Lung (tissue), 11 donors: ENCODE measurements at regions not wholly inside any gene's neighbourhood (a gene's known extent, or its start where the extent isn't known, plus 50 kb on each side); places are given as distances from the start of the nearest gene placed in this dataset.

Source experiments
- ATAC-seq: fragments of 200-7000 bp; cut with Tn5 transposase; one replicate; pipeline ENCODE4 v1.9.1; 2020; ENCODE audit warnings: moderate number of reproducible peaks; ENCODE audit not compliant: insufficient read depth, low FRiP score
- DNase-seq, 3 donors: peaks; one replicate each; pipeline ENCODE4 v3.0.0-alpha.2; 2013 to 2017
- H3K27ac ChIP-seq, 2 donors: one replicate each; pipeline ENCODE4 v1.5.1; 2013; ENCODE audit warnings: mild to moderate bottlenecking in 2 of 2, moderate library complexity in 2 of 2, control low read depth in 1 of 2, inconsistent platforms in 1 of 2, low read depth in 1 of 2, low read length in 1 of 2
- H3K27me3 ChIP-seq, 3 donors: one replicate each; pipeline ENCODE4 v1.5.1; 2013; ENCODE audit warnings: low read length in 2 of 3; ENCODE audit not compliant: control insufficient read depth in 3 of 3, insufficient read depth in 3 of 3
- H3K36me3 ChIP-seq, 4 donors: one replicate each; pipeline ENCODE4 v1.5.1; 2013; ENCODE audit warnings: low read length in 4 of 4, mild to moderate bottlenecking in 1 of 4, moderate library complexity in 1 of 4; ENCODE audit not compliant: control insufficient read depth in 4 of 4, insufficient read depth in 4 of 4
- H3K4me1 ChIP-seq, 5 donors: one replicate each; pipeline ENCODE4 v1.5.1; 2013; ENCODE audit warnings: low read length in 5 of 5, mild to moderate bottlenecking in 2 of 5, moderate library complexity in 1 of 5; ENCODE audit not compliant: control insufficient read depth in 5 of 5, insufficient read depth in 5 of 5
- H3K4me3 ChIP-seq: one replicate; pipeline ENCODE4 v1.5.1; 2013; ENCODE audit warnings: mild to moderate bottlenecking, control low read depth, moderate library complexity
- H3K9ac ChIP-seq, 2 donors: one replicate each; pipeline ENCODE4 v1.5.1; 2013; ENCODE audit warnings: low read length in 2 of 2, control low read depth in 1 of 2; ENCODE audit not compliant: insufficient read depth in 1 of 2
- H3K9me3 ChIP-seq, 4 donors: one replicate each; pipeline ENCODE4 v1.5.1; 2013; ENCODE audit warnings: low read length in 3 of 4, mild to moderate bottlenecking in 1 of 4, moderate library complexity in 1 of 4; ENCODE audit not compliant: control insufficient read depth in 4 of 4, insufficient read depth in 3 of 4
- WGBS, 2 donors: extraction: QIAGEN DNeasy Blood & Tissue Kit; methylation state at CpG; one replicate each; pipeline ENCODE4 v1.1.7; 2013; 5-methylcytosine and 5-hydroxymethylcytosine counted together
- TF ChIP-seq, protein P1 (sequence below): IDR thresholded peaks from 2 replicates; pipeline ENCODE4 v1.5.1; 2012; ENCODE audit warnings: mild to moderate bottlenecking; ENCODE audit errors: control extremely low read depth, extremely low read depth
- donor health status: control.
- donor health status: control.
- donor health status: Bipolar disorder and iron deficiency.
- donor health status: healthy.
- donor health status: DM: yes; HTN: yes; CAD: no.

DNA sequence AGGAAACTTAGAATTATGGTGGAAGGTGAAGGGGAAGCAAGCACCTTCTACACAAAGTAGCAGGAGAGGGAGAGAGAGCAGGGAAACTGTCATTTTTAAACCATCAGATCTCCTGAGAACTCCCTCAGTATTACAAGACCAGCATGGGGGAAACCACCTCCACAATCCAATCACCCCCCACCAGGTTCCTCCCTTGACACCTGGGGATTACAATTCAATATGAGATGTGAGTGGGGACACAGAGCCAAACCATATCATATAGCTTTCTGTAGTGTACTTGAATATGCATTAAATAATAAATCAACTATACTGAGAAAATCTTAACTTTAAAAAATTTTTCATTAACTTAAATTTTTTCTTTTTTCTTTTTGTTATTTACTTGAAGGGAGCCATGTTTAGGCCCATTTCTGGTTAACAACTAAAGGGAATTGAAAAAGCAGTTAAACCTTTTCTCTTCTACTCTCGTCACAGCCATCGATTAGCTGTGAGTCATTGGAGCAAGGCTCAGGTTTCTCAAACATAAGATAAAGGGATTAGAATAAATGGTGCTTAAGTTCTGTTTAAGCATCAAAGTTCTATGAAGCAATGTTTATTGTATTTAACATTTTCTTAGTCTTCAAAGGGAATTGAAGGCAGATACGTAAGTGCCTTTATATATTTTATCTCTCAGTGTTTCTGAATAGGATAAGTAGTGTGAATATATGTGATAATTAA is 72.2 kb upstream of the DPT start:
- H3K27me3 ChIP-seq = no peaks in the 10 kb centered on the region
- H3K9me3 ChIP-seq = no peaks in the 10 kb centered on the region
- no peak overlapping the region for H3K9ac ChIP-seq
- no peak for DNase-seq
- no peak overlapping the region for H3K4me3 ChIP-seq
- no peak for ATAC-seq
- TF ChIP-seq, protein P1, sequence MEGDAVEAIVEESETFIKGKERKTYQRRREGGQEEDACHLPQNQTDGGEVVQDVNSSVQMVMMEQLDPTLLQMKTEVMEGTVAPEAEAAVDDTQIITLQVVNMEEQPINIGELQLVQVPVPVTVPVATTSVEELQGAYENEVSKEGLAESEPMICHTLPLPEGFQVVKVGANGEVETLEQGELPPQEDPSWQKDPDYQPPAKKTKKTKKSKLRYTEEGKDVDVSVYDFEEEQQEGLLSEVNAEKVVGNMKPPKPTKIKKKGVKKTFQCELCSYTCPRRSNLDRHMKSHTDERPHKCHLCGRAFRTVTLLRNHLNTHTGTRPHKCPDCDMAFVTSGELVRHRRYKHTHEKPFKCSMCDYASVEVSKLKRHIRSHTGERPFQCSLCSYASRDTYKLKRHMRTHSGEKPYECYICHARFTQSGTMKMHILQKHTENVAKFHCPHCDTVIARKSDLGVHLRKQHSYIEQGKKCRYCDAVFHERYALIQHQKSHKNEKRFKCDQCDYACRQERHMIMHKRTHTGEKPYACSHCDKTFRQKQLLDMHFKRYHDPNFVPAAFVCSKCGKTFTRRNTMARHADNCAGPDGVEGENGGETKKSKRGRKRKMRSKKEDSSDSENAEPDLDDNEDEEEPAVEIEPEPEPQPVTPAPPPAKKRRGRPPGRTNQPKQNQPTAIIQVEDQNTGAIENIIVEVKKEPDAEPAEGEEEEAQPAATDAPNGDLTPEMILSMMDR = no peak
- no peak overlapping the region for H3K27ac ChIP-seq
- H3K36me3 ChIP-seq = no peaks in the 10 kb centered on the region
- H3K4me1 ChIP-seq = peaks cover 0 to 4% (median 0%) of the 10 kb centered on the region in 5 donors
- 71 to 86% methylated on average over 3 of the region's 3 CpGs for WGBS, 2 donors

DNA sequence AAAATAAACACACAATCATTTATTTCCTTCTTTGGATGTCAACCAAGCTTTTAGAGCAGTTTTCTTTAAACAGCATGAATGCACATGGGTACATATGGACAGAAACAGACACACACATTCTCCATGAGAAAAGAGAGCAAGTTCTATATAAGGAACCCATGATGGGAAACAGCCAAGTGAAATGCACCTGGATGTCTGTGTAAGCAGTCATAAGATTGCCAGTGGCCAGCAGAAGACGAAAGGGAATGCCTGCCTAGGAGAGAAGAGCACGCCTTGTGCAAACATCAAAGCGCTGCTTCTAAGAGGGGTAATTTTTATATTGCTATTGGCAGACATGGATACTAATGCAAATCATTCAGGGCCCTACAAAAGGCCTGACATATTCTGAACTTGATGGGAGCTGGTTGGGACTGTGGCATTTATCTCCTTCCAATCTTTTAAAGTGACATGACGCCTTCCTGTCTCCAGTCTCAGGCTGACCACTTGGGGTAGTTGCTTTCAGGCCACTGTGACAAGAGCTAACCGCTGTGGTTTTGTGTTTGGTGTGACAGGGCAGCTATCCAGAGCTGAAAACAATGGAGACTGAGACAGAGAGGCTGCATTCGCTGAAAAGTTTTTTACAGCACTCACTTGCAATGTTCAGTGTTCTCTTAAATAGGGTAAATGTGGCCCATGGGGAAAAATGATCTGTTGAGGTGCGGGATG is 75.0 kb upstream of the DPT start:
- no peak overlapping the region for H3K27ac ChIP-seq
- no peaks in the 10 kb centered on the region for H3K36me3 ChIP-seq
- H3K4me1 ChIP-seq = peaks cover 0 to 4% (median 0%) of the 10 kb centered on the region in 5 donors
- TF ChIP-seq, protein P1 = no peak
- no peak overlapping the region for H3K4me3 ChIP-seq
- ATAC-seq (no peak), DNase-seq (peak in 1 of 3 donors; percentile 28)
- H3K27me3 ChIP-seq = no peaks in the 10 kb centered on the region
- no peaks in the 10 kb centered on the region for H3K9me3 ChIP-seq
- WGBS, 2 donors = 71 to 86% methylated on average over 7 of the region's 7 CpGs
- H3K9ac ChIP-seq = no peak overlapping the region

DNA sequence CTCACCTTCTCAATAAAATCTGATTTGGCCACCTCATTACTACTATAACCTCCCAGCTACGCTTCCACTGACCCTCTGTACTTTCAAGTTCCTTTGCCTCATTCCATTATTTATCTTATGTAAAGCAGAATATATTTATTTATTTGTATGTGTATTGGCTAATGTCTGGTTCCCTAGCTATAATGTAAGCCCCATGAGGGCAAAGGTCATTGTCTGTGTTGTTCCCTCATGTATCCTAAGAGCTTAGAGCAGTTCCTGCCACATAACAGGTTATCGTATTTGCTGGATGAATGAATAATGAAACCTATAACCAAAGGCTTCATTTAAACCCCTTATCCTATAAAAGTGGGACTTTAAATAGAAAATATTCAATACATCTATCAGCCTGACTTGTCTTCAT is 77.9 kb upstream of the DPT start:
- TF ChIP-seq, protein P1 = no peak
- H3K4me3 ChIP-seq = no peak overlapping the region
- H3K27ac ChIP-seq = no peak overlapping the region
- no peaks in the 10 kb centered on the region for H3K9me3 ChIP-seq
- no peaks in the 10 kb centered on the region for H3K27me3 ChIP-seq
- no peak for ATAC-seq
- no peak for DNase-seq
- peaks cover 0 to 4% (median 0%) of the 10 kb centered on the region in 5 donors for H3K4me1 ChIP-seq
- no peak overlapping the region for H3K9ac ChIP-seq
- WGBS, 2 donors = 94 to 98% methylated on average over 2 of the region's 2 CpGs
- no peaks in the 10 kb centered on the region for H3K36me3 ChIP-seq
